HCT116 (cell line): ENCODE measurements at regions not wholly inside any gene's neighbourhood (a gene's known extent, or its start where the extent isn't known, plus 50 kb on each side); places are given as distances from the start of the nearest gene placed in this dataset.

ENCODE experiments used
- ATAC-seq: fragments of 200-7000 bp; cut with Tn5 transposase; 2 replicates; pipeline ENCODE4 v1.9.1; 2020; ENCODE audit warnings: mild to moderate bottlenecking, moderate library complexity
- BruUV-seq: library from RNA; stranded (reverse); fragments of 400-500 nt; replicated peaks from 2 replicates; lab custom pipeline; 2021; lab: Mats Ljungman, UMichigan
- CTCF ChIA-PET: fragments of 300-600 bp; sonication (Branson Sonifier 250); formaldehyde crosslinking; loops from one replicate; lab custom pipeline; 2021; ENCODE audit warnings: antibody characterized with exemption; lab: Charles Lee
- POLR2A ChIA-PET: fragments of 300-600, 350-600 bp; sonication (Branson Sonifier 250); formaldehyde crosslinking; loops from one replicate; lab custom pipeline; 2021; ENCODE audit warnings: antibody characterized with exemption; lab: Charles Lee
- RAD21 ChIA-PET, 2 experiments: fragments of 300-600 bp; sonication (Branson Sonifier 250); formaldehyde crosslinking; loops; one replicate each; lab custom pipeline; 2023; ENCODE audit warnings: low total read pairs in 2 of 2; ENCODE audit not compliant: uncharacterized antibody in 2 of 2, unreplicated experiment in 2 of 2, low non-redundant PET in 1 of 2; lab: Charles Lee
- DNase-seq: peaks from one replicate; pipeline ENCODE4 v3.0.0-alpha.2; 2010; ENCODE audit warnings: low read depth, low spot score
- H2AFZ ChIP-seq: fragments of 200-600 bp; shearing (Covaris generic), sonication (generic); 2 replicates; pipeline ENCODE4 v1.6.1; 2017; ENCODE audit warnings: low read depth, mixed run types, mixed read lengths, antibody characterized with exemption, low read length; ENCODE audit not compliant: poor library complexity, severe bottlenecking
- H3K27ac ChIP-seq: 2 replicates; pipeline ENCODE4 v1.5.1; 2012; ENCODE audit warnings: low read depth, low read length
- H3K27me3 ChIP-seq: fragments of 200-600 bp; sonication (generic); 2 replicates; pipeline ENCODE4 v1.6.1; 2016; ENCODE audit warnings: mixed run types, low read length, mixed read lengths; ENCODE audit not compliant: insufficient read depth
- H3K36me3 ChIP-seq, 2 experiments: fragments of 200-500 bp in 1 of 2; fragments of 200-600 bp in 1 of 2; sonication (Bioruptor generic) in 1 of 2; sonication (generic) in 1 of 2; 2 replicates each; pipeline versions ENCODE4 v1.5.1 to v1.6.1; 2014 to 2016; ENCODE audit warnings: low read length in 2 of 2, inconsistent platforms in 1 of 2, mixed read lengths in 1 of 2, mixed run types in 1 of 2; ENCODE audit not compliant: insufficient read depth in 2 of 2, control insufficient read depth in 1 of 2
- H3K4me1 ChIP-seq, 2 experiments: fragments of 200-600 bp in 1 of 2; sonication (generic) in 1 of 2; 2 replicates each; pipeline versions ENCODE4 v1.5.1 to v1.6.1; 2012 to 2017; ENCODE audit warnings: low read length in 2 of 2, inconsistent platforms in 1 of 2, mild to moderate bottlenecking in 1 of 2, mixed read lengths in 1 of 2, mixed run types in 1 of 2, moderate library complexity in 1 of 2; ENCODE audit not compliant: insufficient read depth in 2 of 2, control insufficient read depth in 1 of 2
- H3K4me2 ChIP-seq: fragments of 200-600 bp; sonication (generic); 2 replicates; pipeline ENCODE4 v1.6.1; 2017; ENCODE audit warnings: mixed run types, low read length, mixed read lengths
- H3K4me3 ChIP-seq, 2 experiments: fragments of 200-600 bp in 1 of 2; sonication (generic) in 1 of 2; replicated peaks in 1 of 2; 2 replicates each; pipeline ENCODE4 v1.5.1; 2011 to 2016; ENCODE audit warnings: low read length in 2 of 2, control low read depth in 1 of 2, low read depth in 1 of 2, mild to moderate bottlenecking in 1 of 2, mixed read lengths in 1 of 2, mixed run types in 1 of 2
- H3K79me2 ChIP-seq: fragments of 200-600 bp; sonication (generic); 2 replicates; pipeline ENCODE4 v1.6.1; 2017; ENCODE audit warnings: mild to moderate bottlenecking, mixed run types, low read length, moderate library complexity, mixed read lengths; ENCODE audit not compliant: insufficient read depth
- H3K9ac ChIP-seq: fragments of 200-600 bp; sonication (generic); 2 replicates; pipeline ENCODE4 v1.6.1; 2016; ENCODE audit warnings: low read length, mixed read lengths
- H3K9me2 ChIP-seq: fragments of 200-600 bp; sonication (generic), shearing (Covaris generic); 2 replicates; pipeline ENCODE4 v1.6.1; 2017; ENCODE audit warnings: mixed run types, mild to moderate bottlenecking, moderate library complexity; ENCODE audit not compliant: insufficient read depth
- H3K9me3 ChIP-seq, 2 experiments: fragments of 200-500 bp in 1 of 2; fragments of 200-600 bp in 1 of 2; sonication (Bioruptor generic) in 1 of 2; sonication (generic) in 1 of 2; 2 replicates each; pipeline ENCODE4 v1.6.1; 2014 to 2017; ENCODE audit warnings: low read length in 2 of 2, mixed read lengths in 2 of 2, inconsistent platforms in 1 of 2, low read depth in 1 of 2, mild to moderate bottlenecking in 1 of 2, mixed run types in 1 of 2, moderate library complexity in 1 of 2; ENCODE audit not compliant: control insufficient read depth in 1 of 2, insufficient read depth in 1 of 2
- H4K20me1 ChIP-seq: fragments of 200-600 bp; sonication (generic), shearing (Covaris generic); 2 replicates; pipeline ENCODE4 v1.6.1; 2017; ENCODE audit warnings: mixed run types, mild to moderate bottlenecking, moderate library complexity; ENCODE audit not compliant: insufficient read depth
- CEBPB ChIP-seq: IDR thresholded peaks from 2 replicates; pipeline ENCODE4 v1.6.1; 2012; ENCODE audit warnings: low read depth
- ELF1 ChIP-seq: IDR thresholded peaks from 2 replicates; pipeline ENCODE4 v1.6.1; 2012; ENCODE audit warnings: low read depth, borderline replicate concordance
- EZH2 ChIP-seq: fragments of 200-600 bp; sonication (generic); IDR thresholded peaks from 2 replicates; pipeline ENCODE4 v1.6.1; 2017; ENCODE audit warnings: antibody characterized with exemption, mixed run types
- FOSL1 ChIP-seq: IDR thresholded peaks from 2 replicates; pipeline ENCODE4 v1.6.1; 2012; ENCODE audit warnings: low read depth
- RAD21 ChIP-seq: IDR thresholded peaks from 2 replicates; pipeline ENCODE4 v1.6.1; 2012; ENCODE audit warnings: low read depth, mild to moderate bottlenecking
- SP1 ChIP-seq: IDR thresholded peaks from 2 replicates; pipeline ENCODE4 v1.6.1; 2012; ENCODE audit warnings: low read depth
- SRF ChIP-seq: IDR thresholded peaks from 2 replicates; pipeline ENCODE4 v1.6.1; 2012; ENCODE audit warnings: low read depth
- YY1 ChIP-seq: IDR thresholded peaks from 2 replicates; pipeline ENCODE4 v1.6.1; 2011; ENCODE audit warnings: low read length, low read depth, moderate library complexity, mild to moderate bottlenecking; ENCODE audit not compliant: insufficient replicate concordance; ENCODE audit errors: extremely low read depth
- ZFX ChIP-seq: fragments of 450-650 bp; IDR thresholded peaks from 2 replicates; pipeline ENCODE4 v1.6.1; 2017
- intact Hi-C: fragments of 100-400 bp; cut with micrococcal nuclease; formaldehyde crosslinking; loops from 2 replicates; pipeline ENCODE4 v1.10.0; 2022
- TF ChIP-seq, protein P1 (sequence below): IDR thresholded peaks from 2 replicates; pipeline ENCODE4 v1.6.1; 2012
- TF ChIP-seq, protein P2 (sequence below): IDR thresholded peaks from 2 replicates; pipeline ENCODE4 v1.6.1; 2012

DNA sequence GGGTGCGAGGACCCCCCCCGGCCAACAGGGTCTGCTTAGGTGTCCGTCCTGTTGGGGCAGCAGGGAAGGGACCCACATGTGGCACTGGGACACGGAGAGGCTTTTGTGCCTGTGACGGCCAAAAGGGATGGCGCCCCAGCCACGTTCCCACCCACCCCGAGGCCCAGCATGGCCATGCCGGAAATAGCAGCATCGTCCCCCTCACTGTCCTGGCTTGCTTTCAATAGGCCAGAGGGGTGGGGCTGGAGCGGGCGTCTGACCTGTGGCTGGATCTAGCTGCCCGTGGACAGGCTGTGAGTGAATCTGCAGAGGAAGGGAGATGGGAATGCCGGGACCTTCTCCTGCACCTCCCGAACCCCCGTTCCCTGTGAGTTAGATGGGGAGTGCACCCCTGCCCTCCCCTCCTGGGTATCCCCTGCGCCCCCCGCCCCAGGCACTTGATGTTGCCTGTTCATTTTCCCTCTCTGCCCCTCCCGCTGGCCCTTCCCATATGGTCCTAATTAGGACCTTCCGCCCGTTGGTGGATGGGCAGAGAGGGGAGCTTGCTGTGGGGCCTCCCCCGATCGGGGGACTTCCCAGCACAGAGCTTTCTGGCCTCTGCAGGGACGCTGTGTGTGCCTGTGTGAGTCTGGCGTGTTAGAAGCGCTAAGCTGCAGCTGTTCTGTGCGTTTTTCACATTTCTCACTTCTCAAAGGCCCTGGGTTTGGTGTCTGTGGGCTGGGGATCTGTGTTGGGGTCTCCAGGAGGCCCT lies 292.8 kb downstream of the SEC14L1 start:
- Histone ChIP-seq H3K36me3 (no peaks in the 10 kb centered on the region), H3K4me2 (no peak overlapping the region), H4K20me1 (no peaks in the 10 kb centered on the region), H2AFZ (no peak overlapping the region), H3K27ac (no peak overlapping the region), H3K9me2 (no peaks in the 10 kb centered on the region), H3K4me3 (no peak overlapping the region), H3K4me1 (peaks cover 0 to 16% of the 10 kb centered on the region in 2 experiments; a peak in 2 of 4 replicates), H3K79me2 (peaks cover 90% of the 10 kb centered on the region; the same call in 1 of the 2 replicates), H3K9me3 (no peaks in the 10 kb centered on the region), H3K9ac (no peak overlapping the region), H3K27me3 (no peaks in the 10 kb centered on the region)
- no peak for ATAC-seq
- no TSS peak for BruUV-seq
- no peak for TF ChIP-seq EZH2
- no peak for TF ChIP-seq FOSL1
- no peak for TF ChIP-seq CEBPB
- ChIA-PET RAD21 (interaction anchor here in 1 of 2 experiments (0.7 kb wide), 1 partner anchor 81 kb away, joined by 6 read pairs; no protein-coding TSS in a partner anchor), CTCF (no interaction called here), POLR2A (no interaction called here)
- no peak for DNase-seq
- intact Hi-C loops = no loop called here

DNA sequence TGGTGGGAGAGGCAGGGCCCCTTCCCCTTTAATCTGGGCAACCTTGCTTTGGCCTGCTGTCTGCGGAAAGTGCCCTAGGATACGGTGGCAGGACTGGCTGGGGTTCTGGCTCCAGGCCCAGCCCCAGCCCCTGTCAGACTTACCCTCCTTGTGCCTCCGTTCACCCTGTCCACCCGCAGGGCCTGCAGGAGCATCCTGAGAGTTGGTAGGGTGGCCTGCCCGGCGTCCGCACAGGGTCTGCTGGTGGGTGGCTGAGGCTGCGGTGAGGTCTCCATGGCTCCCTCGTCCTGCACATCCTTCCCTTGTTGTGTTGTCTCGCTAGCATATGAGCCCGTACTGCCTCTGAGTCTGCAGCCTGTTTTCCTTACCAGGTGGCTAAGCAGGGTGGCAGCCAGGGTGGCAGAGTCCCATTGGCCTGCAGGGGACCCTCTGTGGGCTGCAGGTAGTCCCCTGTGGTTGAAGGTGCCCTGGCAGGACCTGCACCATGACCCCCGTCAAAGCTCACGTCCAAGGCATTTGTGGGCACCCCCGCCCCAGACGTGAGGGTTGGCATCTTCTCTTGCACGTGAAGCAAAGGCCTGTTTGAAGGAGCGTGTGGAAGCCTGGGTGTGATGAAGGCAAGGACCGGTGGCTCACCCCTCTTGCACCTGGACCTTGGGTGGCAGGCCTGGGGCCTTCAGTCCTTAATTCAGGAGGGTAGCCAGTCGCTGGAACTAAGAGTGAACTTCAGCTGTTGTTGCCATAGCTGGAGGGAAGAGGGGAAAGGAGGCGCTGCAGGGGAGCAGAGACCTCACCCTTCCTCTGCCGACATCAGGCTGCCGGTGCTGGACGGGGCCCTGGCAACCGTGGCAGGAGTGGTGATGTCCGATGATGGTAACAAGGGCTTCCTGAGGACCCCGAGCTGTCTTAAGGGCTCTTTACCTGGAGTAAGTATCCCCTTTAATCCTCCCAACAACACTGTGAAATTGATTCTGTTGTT lies 293.7 kb downstream of the SEC14L1 start:
- TF ChIP-seq, protein P1, sequence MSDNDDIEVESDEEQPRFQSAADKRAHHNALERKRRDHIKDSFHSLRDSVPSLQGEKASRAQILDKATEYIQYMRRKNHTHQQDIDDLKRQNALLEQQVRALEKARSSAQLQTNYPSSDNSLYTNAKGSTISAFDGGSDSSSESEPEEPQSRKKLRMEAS = no peak
- TF ChIP-seq ZFX = no peak
- TF ChIP-seq, protein P2, sequence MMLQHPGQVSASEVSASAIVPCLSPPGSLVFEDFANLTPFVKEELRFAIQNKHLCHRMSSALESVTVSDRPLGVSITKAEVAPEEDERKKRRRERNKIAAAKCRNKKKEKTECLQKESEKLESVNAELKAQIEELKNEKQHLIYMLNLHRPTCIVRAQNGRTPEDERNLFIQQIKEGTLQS = no peak
- TF ChIP-seq ELF1 = no peak
- TF ChIP-seq YY1 = no peak
- TF ChIP-seq SP1 = no peak
- no peak for TF ChIP-seq SRF
- TF ChIP-seq RAD21 = no peak
- TF ChIP-seq, all 23 proteins: peak for 0
- peaks cover 91% of the 10 kb centered on the region; the same call in 1 of the 2 replicates for H3K79me2 ChIP-seq
- H4K20me1 ChIP-seq = no peaks in the 10 kb centered on the region

More for the DNA sequence above, 293.7 kb downstream of the SEC14L1 start:
- ChIA-PET CTCF (no interaction called here), POLR2A (no interaction called here), RAD21 (interaction anchor here in 1 of 2 experiments (0.7 kb wide), 1 partner anchor 82 kb away, joined by 6 read pairs; no protein-coding TSS in a partner anchor)
- no peak for DNase-seq
- H3K9ac ChIP-seq = no peak overlapping the region
- H3K4me3 ChIP-seq = no peak overlapping the region
- H3K4me1 ChIP-seq = peaks cover 0 to 10% of the 10 kb centered on the region in 2 experiments; a peak in 2 of 4 replicates
- H3K9me2 ChIP-seq = no peaks in the 10 kb centered on the region
- no peaks in the 10 kb centered on the region for H3K36me3 ChIP-seq
- no peak overlapping the region for H3K4me2 ChIP-seq
- no peaks in the 10 kb centered on the region for H3K27me3 ChIP-seq
- no peak for ATAC-seq
- H3K9me3 ChIP-seq = no peaks in the 10 kb centered on the region
- no peak overlapping the region for H2AFZ ChIP-seq
- H3K27ac ChIP-seq = no peak overlapping the region
- intact Hi-C loops = no loop called here
- BruUV-seq = no TSS peak
